ENCODE measurements at regions not wholly inside any gene's neighbourhood (a gene's known extent, or its start where the extent isn't known, plus 50 kb on each side); places are given as distances from the start of the nearest gene placed in this dataset.
"Not testable (repeated sequence)": the region's sequence is repeated elsewhere in the genome, so short reads cannot be mapped to it uniquely, and the experiment has no call there.

- intact Hi-C loops (cut with micrococcal nuclease), result no loop called here
These were observed 56.6 kb downstream of the SLITRK1 start for GRCh38 chr13:83825676-83826075.

- intact Hi-C loops (cut with micrococcal nuclease), result no loop called here
These were observed 57.7 kb downstream of the SLITRK1 start for GRCh38 chr13:83824560-83824959.

- intact Hi-C loops (cut with micrococcal nuclease), result no loop called here
These were observed 58.2 kb downstream of the SLITRK1 start for GRCh38 chr13:83824120-83824519.

GRCh38 chr13:83819611-83820010, 62.7 kb downstream of the SLITRK1 start:
- intact Hi-C loops (cut with micrococcal nuclease), result no loop called here

- intact Hi-C loops (cut with micrococcal nuclease), result no loop called here
These were observed 63.1 kb downstream of the SLITRK1 start for GRCh38 chr13:83819156-83819555.

- intact Hi-C loops (cut with micrococcal nuclease), result no loop called here
These were observed 66.2 kb downstream of the SLITRK1 start for GRCh38 chr13:83816081-83816480.

GRCh38 chr13:83815598-83815997, 66.7 kb downstream of the SLITRK1 start:
- intact Hi-C loops (cut with micrococcal nuclease), result no loop called here

GRCh38 chr13:83810136-83810535, 72.1 kb downstream of the SLITRK1 start:
- intact Hi-C loops (cut with micrococcal nuclease), result no loop called here

- intact Hi-C loops (cut with micrococcal nuclease), result no loop called here
These were observed 77.8 kb downstream of the SLITRK1 start for GRCh38 chr13:83804356-83804962.

- intact Hi-C loops (cut with micrococcal nuclease), result no loop called here
These were observed 83.5 kb downstream of the SLITRK1 start for GRCh38 chr13:83798731-83799130.

GRCh38 chr13:83796364-83796763, 85.9 kb downstream of the SLITRK1 start:
- intact Hi-C loops (cut with micrococcal nuclease), result no loop called here

GRCh38 chr13:83794583-83794982, 87.7 kb downstream of the SLITRK1 start:
- intact Hi-C loops (cut with micrococcal nuclease), result no loop called here

- intact Hi-C loops (cut with micrococcal nuclease), result no loop called here
These were observed 102.0 kb downstream of the SLITRK1 start for GRCh38 chr13:83780227-83780626.

- intact Hi-C loops (cut with micrococcal nuclease), result no loop called here
These were observed 108.3 kb downstream of the SLITRK1 start for GRCh38 chr13:83773961-83774360.

GRCh38 chr13:83765796-83766195, 116.5 kb downstream of the SLITRK1 start:
- intact Hi-C loops (cut with micrococcal nuclease), result no loop called here

- intact Hi-C loops (cut with micrococcal nuclease), result no loop called here
These were observed 120.6 kb downstream of the SLITRK1 start for GRCh38 chr13:83761631-83762030.

GRCh38 chr13:83755210-83755609, 127.1 kb downstream of the SLITRK1 start:
- intact Hi-C loops (cut with micrococcal nuclease), result not testable (repeated sequence)

GRCh38 chr13:83753912-83754624, 128.2 kb downstream of the SLITRK1 start:
- intact Hi-C loops (cut with micrococcal nuclease), result no loop called here

- intact Hi-C loops (cut with micrococcal nuclease), result no loop called here
These were observed 130.1 kb downstream of the SLITRK1 start for GRCh38 chr13:83752141-83752540.

- intact Hi-C loops (cut with micrococcal nuclease), result no loop called here
These were observed 141.7 kb downstream of the SLITRK1 start for GRCh38 chr13:83740622-83741021.

- intact Hi-C loops (cut with micrococcal nuclease), result no loop called here
These were observed 143.9 kb downstream of the SLITRK1 start for GRCh38 chr13:83738407-83738806.

GRCh38 chr13:83733293-83733692, 149.0 kb downstream of the SLITRK1 start:
- intact Hi-C loops (cut with micrococcal nuclease), result no loop called here

GRCh38 chr13:83732755-83733154, 149.5 kb downstream of the SLITRK1 start:
- intact Hi-C loops (cut with micrococcal nuclease), result no loop called here

Measured in T-helper 2 cell treated with Interferon-gamma antibody and Interleukin-4, amounts not matched to agents 100 ng/mL and 5 ng/mL, for 36 hours (primary cell).